Fibroblast of skin of left quadriceps (primary cell): ENCODE measurements at regions not wholly inside any gene's neighbourhood (a gene's known extent, or its start where the extent isn't known, plus 50 kb on each side); places are given as distances from the start of the nearest gene placed in this dataset.
A peak's percentile ranks its signal among the peaks of the same experiment; 100 is the strongest.
"Not testable (repeated sequence)": the region's sequence is repeated elsewhere in the genome, so short reads cannot be mapped to it uniquely, and the experiment has no call there.

ENCODE experiments used
- DNase-seq, 2 experiments: peaks; one replicate each; pipeline ENCODE4 v3.0.0-alpha.2; 2013; ENCODE audit warnings: low read depth in 2 of 2

DNA sequence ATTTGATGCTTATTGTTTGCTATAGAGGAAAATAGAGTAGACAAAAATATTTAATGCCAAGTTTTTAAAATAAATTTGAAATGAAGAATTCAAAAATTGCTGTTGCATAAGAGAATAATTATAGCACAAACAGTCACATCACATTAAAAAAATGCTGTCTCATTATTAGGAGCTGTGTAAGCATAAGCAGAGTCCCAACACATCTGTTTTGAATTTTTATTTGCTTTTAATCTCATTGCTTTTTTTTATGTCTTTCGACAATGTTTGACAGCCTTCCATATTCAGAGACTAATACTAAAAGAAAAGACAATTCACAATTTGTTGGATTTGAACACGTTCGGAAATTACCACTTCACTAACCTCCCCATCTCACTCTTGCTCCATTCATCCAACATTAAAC, 143.5 kb downstream of the TFPI2 start:
- DNase-seq, result no peak

- DNase-seq, result no peak
Measured at GRCh38 chr7:93739424-93739823, 151.1 kb downstream of the TFPI2 start.

DNA sequence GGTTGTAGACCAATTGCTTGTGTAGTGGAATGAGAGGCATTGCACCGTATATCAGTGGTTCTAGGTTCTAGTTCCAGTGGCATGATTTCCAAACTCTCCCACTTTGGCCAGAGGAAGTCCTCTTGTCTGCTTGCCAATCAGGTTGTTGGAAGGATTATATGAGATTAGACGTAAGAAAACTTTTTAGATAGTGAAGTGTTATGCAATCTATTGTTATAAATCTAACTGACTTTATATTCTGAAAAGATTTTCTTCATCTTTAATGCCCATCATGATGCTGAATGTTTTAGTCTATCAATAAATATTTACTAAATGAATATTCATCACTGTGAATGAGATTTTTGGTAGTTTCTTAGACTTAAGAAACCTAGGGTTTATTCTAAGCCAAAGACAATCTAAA, 152.6 kb downstream of the TFPI2 start:
- no peak for DNase-seq

- no peak for DNase-seq
Measured at GRCh38 chr7:93736668-93737369, 153.7 kb downstream of the TFPI2 start.

DNA sequence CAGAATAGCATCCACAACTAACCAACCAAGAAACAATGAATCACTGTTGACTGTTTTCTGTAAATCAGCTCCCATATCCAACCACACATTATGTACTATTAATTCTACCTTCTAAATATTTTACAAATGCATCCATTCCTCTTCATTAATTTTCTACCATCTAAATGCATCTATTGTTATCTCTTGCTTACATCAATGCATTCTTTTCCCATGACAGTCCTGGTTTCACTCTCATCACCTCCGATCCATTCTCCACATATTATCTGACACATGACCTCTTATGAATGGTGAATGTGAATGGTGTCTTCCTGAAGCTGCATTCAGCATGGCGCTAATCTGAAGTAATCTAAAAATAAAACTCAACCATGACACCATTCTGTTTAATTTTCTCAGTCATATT, 153.8 kb upstream of the CALCR start:
- DNase-seq, result no peak

- DNase-seq, result no peak
Measured at GRCh38 chr7:93725954-93726353, 151.4 kb upstream of the CALCR start.

GRCh38 chr7:93723424-93724124, 149.1 kb upstream of the CALCR start:
- DNase-seq, result no peak

GRCh38 chr7:93720106-93720505, 145.6 kb upstream of the CALCR start:
- DNase-seq, result no peak

DNA sequence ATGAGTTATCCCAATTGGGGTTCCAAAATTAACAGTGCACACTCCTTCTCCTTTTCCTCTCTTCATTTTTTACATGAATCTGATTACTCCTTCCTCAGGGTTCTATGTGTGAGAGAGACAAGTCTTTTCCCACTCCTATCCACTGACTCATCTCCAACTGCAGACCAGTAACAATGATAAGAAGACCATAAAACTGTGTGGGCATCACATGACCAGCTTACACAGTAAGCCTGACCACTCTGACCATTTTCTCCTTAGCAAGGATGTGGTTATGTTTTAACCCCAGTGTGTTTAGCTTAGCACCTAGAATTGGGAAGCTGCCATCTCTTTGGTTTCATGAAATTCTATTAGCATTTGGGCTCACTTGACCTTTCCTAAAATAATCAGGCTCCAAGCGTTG, 145.0 kb upstream of the CALCR start:
- DNase-seq, result peak in 1 of 2 experiments; percentile 25

DNA sequence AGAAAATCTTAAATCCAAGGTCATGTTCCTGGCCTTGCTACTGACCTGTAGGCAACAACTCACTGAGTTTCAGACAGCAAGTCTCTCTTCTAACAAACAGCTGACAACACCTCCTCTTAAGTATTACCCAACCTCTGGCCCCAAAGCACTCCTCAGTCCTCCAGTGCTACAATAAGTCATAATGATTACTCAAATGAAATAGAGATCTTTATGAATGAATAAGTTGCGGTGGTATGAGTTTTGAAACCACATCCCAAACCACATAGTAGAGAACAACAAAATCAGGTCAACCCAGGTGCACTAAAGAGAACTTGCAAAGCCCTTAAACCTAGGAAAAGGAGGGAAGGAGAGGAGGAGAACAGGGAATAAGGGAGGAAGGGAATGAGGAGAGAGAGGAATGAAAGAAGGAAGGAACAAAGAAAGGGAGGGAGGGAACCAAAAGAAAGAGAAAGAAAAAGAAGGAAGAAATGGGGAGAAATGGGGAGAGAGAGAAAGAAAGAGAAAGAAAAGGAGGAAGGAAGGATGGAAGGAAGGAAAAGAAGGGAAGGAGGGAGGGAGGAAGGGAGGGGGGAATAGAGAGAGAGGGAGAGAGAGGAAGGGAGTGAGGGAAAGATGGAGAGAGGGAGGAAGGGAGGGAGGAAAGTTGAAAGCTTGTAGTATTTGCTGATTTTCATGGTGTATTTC, 142.8 kb upstream of the CALCR start:
- peak in 1 of 2 experiments; percentile 23 for DNase-seq

GRCh38 chr7:93715234-93715633, 140.7 kb upstream of the CALCR start:
- DNase-seq, result no peak

- no peak for DNase-seq
Measured at GRCh38 chr7:93711926-93712325, 137.4 kb upstream of the CALCR start.

GRCh38 chr7:93708255-93708654, 133.7 kb upstream of the CALCR start:
- not testable (repeated sequence) for DNase-seq

DNA sequence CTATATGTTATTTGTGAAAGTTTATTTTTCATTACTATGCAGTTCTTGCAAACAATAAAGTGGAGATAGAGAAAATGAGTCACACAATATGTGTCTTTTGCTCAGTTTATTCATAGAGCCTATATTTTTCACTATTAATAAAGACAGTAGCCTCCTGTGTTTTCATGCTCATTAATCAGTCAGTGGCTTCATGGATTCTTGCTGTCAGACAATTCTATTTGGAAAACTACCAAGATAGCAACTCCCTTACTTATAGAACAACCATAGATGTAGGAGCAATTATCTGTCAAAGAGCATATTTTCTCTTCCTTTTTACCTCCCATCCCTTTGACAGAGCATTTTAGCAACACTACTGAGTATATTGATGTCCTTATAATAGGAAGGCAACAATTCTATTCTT, 132.7 kb upstream of the CALCR start:
- no peak for DNase-seq

DNA sequence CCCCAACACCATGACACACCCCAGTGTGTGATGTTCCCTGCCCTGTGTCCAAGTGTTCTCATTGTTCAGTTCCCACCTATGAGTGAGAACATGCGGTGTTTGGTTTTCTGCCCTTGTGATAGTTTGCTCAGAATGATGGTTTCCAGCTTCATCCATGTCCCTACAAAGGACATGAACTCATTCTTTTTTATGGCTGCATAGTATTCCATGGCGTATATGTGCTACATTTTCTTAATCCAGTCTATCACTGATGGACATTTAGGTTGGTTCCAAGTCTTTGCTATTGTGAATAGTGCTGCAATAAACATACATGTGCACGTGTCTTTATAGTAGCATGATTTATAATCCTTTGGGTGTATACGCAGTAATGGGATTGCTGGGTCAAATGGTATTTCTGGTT, 131.6 kb upstream of the CALCR start:
- DNase-seq, result not testable (repeated sequence)

GRCh38 chr7:93704217-93704616, 129.7 kb upstream of the CALCR start:
- no peak for DNase-seq

- no peak for DNase-seq
Measured at GRCh38 chr7:93697901-93698300, 123.4 kb upstream of the CALCR start.

- no peak for DNase-seq
Measured at GRCh38 chr7:93693796-93694195, 119.3 kb upstream of the CALCR start.

GRCh38 chr7:93690021-93690420, 115.5 kb upstream of the CALCR start:
- DNase-seq, result no peak

DNA sequence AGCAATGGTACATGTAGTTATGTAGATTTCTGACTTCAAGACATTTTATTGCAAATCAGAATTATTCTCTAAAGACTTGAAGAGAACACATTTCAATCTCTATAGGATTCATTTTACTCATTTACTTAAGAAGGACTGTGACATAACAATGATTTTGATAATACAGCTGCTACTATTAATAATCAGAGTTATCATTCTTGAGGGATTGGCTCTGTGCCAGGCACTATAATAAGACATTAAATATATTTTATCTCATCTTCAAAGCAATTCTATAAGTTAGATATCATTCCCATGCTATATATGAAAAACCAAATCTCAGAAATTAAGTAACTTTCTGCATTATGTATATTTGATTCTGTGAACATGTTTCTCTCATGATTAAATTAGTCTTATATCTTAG, 103.7 kb upstream of the CALCR start:
- DNase-seq, result no peak

DNA sequence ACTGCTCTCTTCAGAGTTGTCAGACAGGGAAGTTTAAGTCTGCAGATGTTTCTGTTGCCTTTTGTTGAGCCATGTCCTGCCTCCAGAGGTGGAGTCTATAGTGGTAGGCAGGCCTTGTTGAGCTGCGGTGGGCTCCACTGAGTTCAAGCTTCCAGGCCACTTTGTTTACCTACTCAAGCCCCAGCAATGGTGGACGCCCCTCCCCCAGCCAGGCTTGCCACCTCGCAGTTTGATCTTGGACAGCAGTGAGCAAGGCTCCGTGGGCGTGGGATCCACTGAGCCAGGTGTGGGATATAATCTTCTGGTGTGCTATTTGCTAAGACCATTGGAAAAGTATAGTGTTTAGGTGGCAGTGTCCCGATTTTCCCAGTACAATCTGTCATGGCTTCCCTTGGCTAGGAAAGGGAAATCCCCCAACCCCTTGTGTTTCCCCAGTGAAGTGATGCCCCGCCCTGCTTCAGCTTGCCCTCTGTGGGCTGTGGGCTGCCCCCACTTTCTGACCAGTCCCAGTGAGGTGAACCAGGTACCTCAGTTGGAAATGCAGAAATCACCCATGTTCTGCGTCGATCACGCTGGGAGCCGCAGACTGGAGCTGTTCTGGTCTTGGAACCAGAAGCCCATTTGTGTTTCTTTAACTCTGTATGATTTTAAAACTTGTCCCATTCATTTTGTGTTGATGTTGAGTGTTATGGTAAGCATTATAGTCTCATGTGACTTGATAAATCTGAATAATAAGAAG, 89.2 kb upstream of the CALCR start:
- DNase-seq, result no peak

- not testable (repeated sequence) for DNase-seq
Measured at GRCh38 chr7:93658163-93658562, 83.6 kb upstream of the CALCR start.
